HCT116 (cell line): ENCODE measurements at regions not wholly inside any gene's neighbourhood (a gene's known extent, or its start where the extent isn't known, plus 50 kb on each side); places are given as distances from the start of the nearest gene placed in this dataset.

Experiments used
- ATAC-seq: fragments of 200-7000 bp; cut with Tn5 transposase; 2 replicates; pipeline ENCODE4 v1.9.1; 2020; ENCODE audit warnings: mild to moderate bottlenecking, moderate library complexity
- BruUV-seq: library from RNA; stranded (reverse); fragments of 400-500 nt; replicated peaks from 2 replicates; lab custom pipeline; 2021; lab: Mats Ljungman, UMichigan
- CTCF ChIA-PET: fragments of 300-600 bp; sonication (Branson Sonifier 250); formaldehyde crosslinking; loops from one replicate; lab custom pipeline; 2021; ENCODE audit warnings: antibody characterized with exemption; lab: Charles Lee
- POLR2A ChIA-PET: fragments of 300-600, 350-600 bp; sonication (Branson Sonifier 250); formaldehyde crosslinking; loops from one replicate; lab custom pipeline; 2021; ENCODE audit warnings: antibody characterized with exemption; lab: Charles Lee
- RAD21 ChIA-PET, 2 experiments: fragments of 300-600 bp; sonication (Branson Sonifier 250); formaldehyde crosslinking; loops; one replicate each; lab custom pipeline; 2023; ENCODE audit warnings: low total read pairs in 2 of 2; ENCODE audit not compliant: uncharacterized antibody in 2 of 2, unreplicated experiment in 2 of 2, low non-redundant PET in 1 of 2; lab: Charles Lee
- DNase-seq: peaks from one replicate; pipeline ENCODE4 v3.0.0-alpha.2; 2010; ENCODE audit warnings: low read depth, low spot score
- H2AFZ ChIP-seq: fragments of 200-600 bp; shearing (Covaris generic), sonication (generic); 2 replicates; pipeline ENCODE4 v1.6.1; 2017; ENCODE audit warnings: low read depth, mixed run types, mixed read lengths, antibody characterized with exemption, low read length; ENCODE audit not compliant: poor library complexity, severe bottlenecking
- H3K27ac ChIP-seq: 2 replicates; pipeline ENCODE4 v1.5.1; 2012; ENCODE audit warnings: low read depth, low read length
- H3K27me3 ChIP-seq: fragments of 200-600 bp; sonication (generic); 2 replicates; pipeline ENCODE4 v1.6.1; 2016; ENCODE audit warnings: mixed run types, low read length, mixed read lengths; ENCODE audit not compliant: insufficient read depth
- H3K36me3 ChIP-seq, 2 experiments: fragments of 200-500 bp in 1 of 2; fragments of 200-600 bp in 1 of 2; sonication (Bioruptor generic) in 1 of 2; sonication (generic) in 1 of 2; 2 replicates each; pipeline versions ENCODE4 v1.5.1 to v1.6.1; 2014 to 2016; ENCODE audit warnings: low read length in 2 of 2, inconsistent platforms in 1 of 2, mixed read lengths in 1 of 2, mixed run types in 1 of 2; ENCODE audit not compliant: insufficient read depth in 2 of 2, control insufficient read depth in 1 of 2
- H3K4me1 ChIP-seq, 2 experiments: fragments of 200-600 bp in 1 of 2; sonication (generic) in 1 of 2; 2 replicates each; pipeline versions ENCODE4 v1.5.1 to v1.6.1; 2012 to 2017; ENCODE audit warnings: low read length in 2 of 2, inconsistent platforms in 1 of 2, mild to moderate bottlenecking in 1 of 2, mixed read lengths in 1 of 2, mixed run types in 1 of 2, moderate library complexity in 1 of 2; ENCODE audit not compliant: insufficient read depth in 2 of 2, control insufficient read depth in 1 of 2
- H3K4me2 ChIP-seq: fragments of 200-600 bp; sonication (generic); 2 replicates; pipeline ENCODE4 v1.6.1; 2017; ENCODE audit warnings: mixed run types, low read length, mixed read lengths
- H3K4me3 ChIP-seq, 2 experiments: fragments of 200-600 bp in 1 of 2; sonication (generic) in 1 of 2; replicated peaks in 1 of 2; 2 replicates each; pipeline ENCODE4 v1.5.1; 2011 to 2016; ENCODE audit warnings: low read length in 2 of 2, control low read depth in 1 of 2, low read depth in 1 of 2, mild to moderate bottlenecking in 1 of 2, mixed read lengths in 1 of 2, mixed run types in 1 of 2
- H3K79me2 ChIP-seq: fragments of 200-600 bp; sonication (generic); 2 replicates; pipeline ENCODE4 v1.6.1; 2017; ENCODE audit warnings: mild to moderate bottlenecking, mixed run types, low read length, moderate library complexity, mixed read lengths; ENCODE audit not compliant: insufficient read depth
- H3K9ac ChIP-seq: fragments of 200-600 bp; sonication (generic); 2 replicates; pipeline ENCODE4 v1.6.1; 2016; ENCODE audit warnings: low read length, mixed read lengths
- H3K9me2 ChIP-seq: fragments of 200-600 bp; sonication (generic), shearing (Covaris generic); 2 replicates; pipeline ENCODE4 v1.6.1; 2017; ENCODE audit warnings: mixed run types, mild to moderate bottlenecking, moderate library complexity; ENCODE audit not compliant: insufficient read depth
- H3K9me3 ChIP-seq, 2 experiments: fragments of 200-500 bp in 1 of 2; fragments of 200-600 bp in 1 of 2; sonication (Bioruptor generic) in 1 of 2; sonication (generic) in 1 of 2; 2 replicates each; pipeline ENCODE4 v1.6.1; 2014 to 2017; ENCODE audit warnings: low read length in 2 of 2, mixed read lengths in 2 of 2, inconsistent platforms in 1 of 2, low read depth in 1 of 2, mild to moderate bottlenecking in 1 of 2, mixed run types in 1 of 2, moderate library complexity in 1 of 2; ENCODE audit not compliant: control insufficient read depth in 1 of 2, insufficient read depth in 1 of 2
- H4K20me1 ChIP-seq: fragments of 200-600 bp; sonication (generic), shearing (Covaris generic); 2 replicates; pipeline ENCODE4 v1.6.1; 2017; ENCODE audit warnings: mixed run types, mild to moderate bottlenecking, moderate library complexity; ENCODE audit not compliant: insufficient read depth
- EZH2 ChIP-seq: fragments of 200-600 bp; sonication (generic); IDR thresholded peaks from 2 replicates; pipeline ENCODE4 v1.6.1; 2017; ENCODE audit warnings: antibody characterized with exemption, mixed run types
- JUND ChIP-seq: IDR thresholded peaks from 2 replicates; pipeline ENCODE4 v1.6.1; 2012
- MAX ChIP-seq: IDR thresholded peaks from 2 replicates; pipeline ENCODE4 v1.6.1; 2012
- POLR2A ChIP-seq: IDR thresholded peaks from 2 replicates; pipeline ENCODE4 v1.7.0; 2011; ENCODE audit warnings: borderline replicate concordance; ENCODE audit not compliant: insufficient read depth, insufficient read length; ENCODE audit errors: extremely low read depth
- SIN3A ChIP-seq: IDR thresholded peaks from 2 replicates; pipeline ENCODE4 v1.6.1; 2012; ENCODE audit warnings: low read depth
- intact Hi-C: fragments of 100-400 bp; cut with micrococcal nuclease; formaldehyde crosslinking; loops from 2 replicates; pipeline ENCODE4 v1.10.0; 2022
- TF ChIP-seq, protein P1 (sequence below): IDR thresholded peaks from 2 replicates; pipeline ENCODE4 v1.6.1; 2012; ENCODE audit warnings: low read depth

GRCh38 chr3:80238606-80239005 is 470.8 kb upstream of the ROBO1 start (continued):
- TF ChIP-seq MAX = no peak
- no peak for TF ChIP-seq SIN3A

- ChIA-PET CTCF (no interaction called here), RAD21 (no interaction called here), POLR2A (no interaction called here)
- no peaks in the 10 kb centered on the region for H3K9me2 ChIP-seq
- H3K4me3 ChIP-seq = no peak overlapping the region
- no peak overlapping the region for H2AFZ ChIP-seq
- DNase-seq = no peak
- H3K27me3 ChIP-seq = no peaks in the 10 kb centered on the region
- no peak overlapping the region for H3K27ac ChIP-seq
- intact Hi-C loops = no loop called here
- TF ChIP-seq EZH2 = no peak
- no peak for TF ChIP-seq JUND
- TF ChIP-seq, protein P1, sequence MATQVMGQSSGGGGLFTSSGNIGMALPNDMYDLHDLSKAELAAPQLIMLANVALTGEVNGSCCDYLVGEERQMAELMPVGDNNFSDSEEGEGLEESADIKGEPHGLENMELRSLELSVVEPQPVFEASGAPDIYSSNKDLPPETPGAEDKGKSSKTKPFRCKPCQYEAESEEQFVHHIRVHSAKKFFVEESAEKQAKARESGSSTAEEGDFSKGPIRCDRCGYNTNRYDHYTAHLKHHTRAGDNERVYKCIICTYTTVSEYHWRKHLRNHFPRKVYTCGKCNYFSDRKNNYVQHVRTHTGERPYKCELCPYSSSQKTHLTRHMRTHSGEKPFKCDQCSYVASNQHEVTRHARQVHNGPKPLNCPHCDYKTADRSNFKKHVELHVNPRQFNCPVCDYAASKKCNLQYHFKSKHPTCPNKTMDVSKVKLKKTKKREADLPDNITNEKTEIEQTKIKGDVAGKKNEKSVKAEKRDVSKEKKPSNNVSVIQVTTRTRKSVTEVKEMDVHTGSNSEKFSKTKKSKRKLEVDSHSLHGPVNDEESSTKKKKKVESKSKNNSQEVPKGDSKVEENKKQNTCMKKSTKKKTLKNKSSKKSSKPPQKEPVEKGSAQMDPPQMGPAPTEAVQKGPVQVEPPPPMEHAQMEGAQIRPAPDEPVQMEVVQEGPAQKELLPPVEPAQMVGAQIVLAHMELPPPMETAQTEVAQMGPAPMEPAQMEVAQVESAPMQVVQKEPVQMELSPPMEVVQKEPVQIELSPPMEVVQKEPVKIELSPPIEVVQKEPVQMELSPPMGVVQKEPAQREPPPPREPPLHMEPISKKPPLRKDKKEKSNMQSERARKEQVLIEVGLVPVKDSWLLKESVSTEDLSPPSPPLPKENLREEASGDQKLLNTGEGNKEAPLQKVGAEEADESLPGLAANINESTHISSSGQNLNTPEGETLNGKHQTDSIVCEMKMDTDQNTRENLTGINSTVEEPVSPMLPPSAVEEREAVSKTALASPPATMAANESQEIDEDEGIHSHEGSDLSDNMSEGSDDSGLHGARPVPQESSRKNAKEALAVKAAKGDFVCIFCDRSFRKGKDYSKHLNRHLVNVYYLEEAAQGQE = no peak
- no peak for TF ChIP-seq POLR2A
- H3K4me1 ChIP-seq = no peaks in the 10 kb centered on the region
- no peak overlapping the region for H3K4me2 ChIP-seq
- no peak for ATAC-seq
- peaks cover 7 to 21% of the 10 kb centered on the region in 2 experiments; a peak in 2 of 4 replicates for H3K9me3 ChIP-seq
- no peak overlapping the region for H3K9ac ChIP-seq
- no TSS peak for BruUV-seq
- H4K20me1 ChIP-seq = no peaks in the 10 kb centered on the region
- H3K79me2 ChIP-seq = no peaks in the 10 kb centered on the region
- H3K36me3 ChIP-seq = no peaks in the 10 kb centered on the region
Observed at GRCh38 chr3:80238152-80238551, 470.4 kb upstream of the ROBO1 start.
